GM06990 (cell line): ENCODE measurements at regions not wholly inside any gene's neighbourhood (a gene's known extent, or its start where the extent isn't known, plus 50 kb on each side); places are given as distances from the start of the nearest gene placed in this dataset.

Experiments used
- DNase-seq: peaks from one replicate; pipeline ENCODE4 v3.0.0-alpha.2; 2011; ENCODE audit not compliant: insufficient read length; ENCODE audit errors: extremely low read depth
- H3K27me3 ChIP-seq: replicated peaks from 2 replicates; pipeline ENCODE4 v1.6.0; 2011; ENCODE audit warnings: low read length; ENCODE audit not compliant: control insufficient read depth, insufficient read depth
- H3K36me3 ChIP-seq: 2 replicates; pipeline ENCODE4 v1.5.1; 2011; ENCODE audit warnings: low read length; ENCODE audit not compliant: control insufficient read depth, insufficient read depth
- H3K4me3 ChIP-seq: replicated peaks from 2 replicates; pipeline ENCODE4 v1.5.1; 2011; ENCODE audit warnings: low read depth, mild to moderate bottlenecking, control low read depth, low read length
- TF ChIP-seq, protein P1 (sequence below): IDR thresholded peaks from 2 replicates; pipeline ENCODE4 v1.5.1; 2011; ENCODE audit warnings: low read length, control low read depth, mild to moderate bottlenecking, inconsistent platforms; ENCODE audit not compliant: insufficient read depth, poor library complexity, severe bottlenecking

DNA sequence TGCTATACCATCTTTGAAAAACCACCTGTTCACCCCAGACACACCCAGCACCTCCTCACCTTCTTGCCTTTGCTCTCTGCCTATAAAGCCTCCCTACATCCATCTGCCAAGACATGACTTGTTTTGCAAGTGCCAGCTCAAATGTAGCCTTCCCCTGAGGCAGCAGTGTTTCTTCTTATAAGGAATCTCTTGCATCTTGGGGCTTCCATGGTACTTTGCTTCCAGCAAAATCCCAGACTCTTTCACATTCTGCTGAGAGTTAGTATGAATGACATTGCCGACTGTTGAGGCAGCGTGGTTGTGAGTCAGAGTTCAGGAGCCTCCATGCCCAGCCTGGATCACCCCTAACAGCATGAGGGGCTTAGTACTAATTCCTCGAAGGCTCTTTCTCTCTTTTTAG, 217.4 kb upstream of the RUNX1 start:
- Histone ChIP-seq H3K36me3 (no peaks in the 10 kb centered on the region), H3K27me3 (no peaks in the 10 kb centered on the region; the same call in 1 of the 2 replicates), H3K4me3 (no peak overlapping the region)
- TF ChIP-seq, protein P1, sequence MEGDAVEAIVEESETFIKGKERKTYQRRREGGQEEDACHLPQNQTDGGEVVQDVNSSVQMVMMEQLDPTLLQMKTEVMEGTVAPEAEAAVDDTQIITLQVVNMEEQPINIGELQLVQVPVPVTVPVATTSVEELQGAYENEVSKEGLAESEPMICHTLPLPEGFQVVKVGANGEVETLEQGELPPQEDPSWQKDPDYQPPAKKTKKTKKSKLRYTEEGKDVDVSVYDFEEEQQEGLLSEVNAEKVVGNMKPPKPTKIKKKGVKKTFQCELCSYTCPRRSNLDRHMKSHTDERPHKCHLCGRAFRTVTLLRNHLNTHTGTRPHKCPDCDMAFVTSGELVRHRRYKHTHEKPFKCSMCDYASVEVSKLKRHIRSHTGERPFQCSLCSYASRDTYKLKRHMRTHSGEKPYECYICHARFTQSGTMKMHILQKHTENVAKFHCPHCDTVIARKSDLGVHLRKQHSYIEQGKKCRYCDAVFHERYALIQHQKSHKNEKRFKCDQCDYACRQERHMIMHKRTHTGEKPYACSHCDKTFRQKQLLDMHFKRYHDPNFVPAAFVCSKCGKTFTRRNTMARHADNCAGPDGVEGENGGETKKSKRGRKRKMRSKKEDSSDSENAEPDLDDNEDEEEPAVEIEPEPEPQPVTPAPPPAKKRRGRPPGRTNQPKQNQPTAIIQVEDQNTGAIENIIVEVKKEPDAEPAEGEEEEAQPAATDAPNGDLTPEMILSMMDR: no peak
- DNase-seq: no peak

DNA sequence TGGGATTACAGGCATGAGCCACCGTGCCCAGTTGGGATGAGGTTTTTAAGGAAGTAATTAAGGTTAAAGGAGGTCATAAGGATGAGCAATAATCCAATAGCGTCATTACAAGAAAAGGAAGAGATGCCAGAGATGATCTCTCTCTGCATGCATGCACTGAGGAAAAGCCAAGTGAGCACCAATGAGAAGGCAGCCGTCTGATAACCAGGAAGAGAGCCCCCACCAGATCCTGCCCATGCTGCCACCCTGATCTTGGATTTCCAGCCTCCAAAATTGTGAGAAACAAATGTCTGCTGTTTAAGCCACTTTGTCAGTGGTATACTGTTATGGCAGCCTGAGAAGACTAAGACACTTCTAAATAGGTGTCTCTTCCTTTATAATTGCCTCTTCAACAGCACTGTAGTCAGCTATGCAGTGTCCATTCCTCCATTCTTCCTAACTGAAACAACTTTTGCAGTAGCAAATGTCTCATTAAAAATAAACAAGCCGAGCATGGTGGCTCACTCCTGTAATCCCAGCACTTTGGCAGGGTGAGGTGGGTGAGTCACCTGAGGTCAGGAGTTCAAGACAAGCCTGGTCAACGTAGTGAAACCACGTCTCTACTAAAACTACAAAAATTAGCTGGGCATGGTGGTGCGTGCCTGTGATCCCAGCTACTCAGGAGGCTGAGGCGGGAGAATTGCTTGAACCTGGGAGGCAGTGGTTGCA, 216.2 kb upstream of the RUNX1 start:
- H3K4me3 ChIP-seq: no peak overlapping the region
- TF ChIP-seq, protein P1: no peak
- DNase-seq: no peak

DNA sequence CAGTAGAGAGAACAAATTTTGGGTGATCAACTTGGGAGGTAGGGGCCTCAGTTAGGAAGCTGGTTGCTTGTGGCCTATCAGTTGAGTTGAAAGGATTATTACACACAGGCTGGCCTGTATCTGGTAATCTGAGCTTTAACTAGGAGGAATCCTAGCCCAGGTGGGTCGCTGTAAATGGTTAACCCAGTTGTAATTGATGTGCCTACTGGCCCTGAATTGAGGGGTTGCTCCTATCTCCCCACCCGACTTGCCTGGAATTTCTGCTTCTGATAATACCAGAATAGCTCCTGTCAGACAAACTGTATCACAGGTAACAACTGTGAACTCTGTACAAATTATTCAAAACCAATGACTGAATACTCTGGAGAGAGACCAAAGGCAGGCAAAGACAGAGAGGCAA, 210.4 kb upstream of the RUNX1 start:
- no peak overlapping the region for H3K4me3 ChIP-seq
- no peaks in the 10 kb centered on the region for H3K36me3 ChIP-seq
- TF ChIP-seq, protein P1: no peak
- DNase-seq: no peak
- peaks cover 1% of the 10 kb centered on the region; the same call in 1 of the 2 replicates for H3K27me3 ChIP-seq

More for the DNA sequence above, 216.2 kb upstream of the RUNX1 start:
- H3K36me3 ChIP-seq: no peaks in the 10 kb centered on the region
- no peaks in the 10 kb centered on the region; the same call in 1 of the 2 replicates for H3K27me3 ChIP-seq

DNA sequence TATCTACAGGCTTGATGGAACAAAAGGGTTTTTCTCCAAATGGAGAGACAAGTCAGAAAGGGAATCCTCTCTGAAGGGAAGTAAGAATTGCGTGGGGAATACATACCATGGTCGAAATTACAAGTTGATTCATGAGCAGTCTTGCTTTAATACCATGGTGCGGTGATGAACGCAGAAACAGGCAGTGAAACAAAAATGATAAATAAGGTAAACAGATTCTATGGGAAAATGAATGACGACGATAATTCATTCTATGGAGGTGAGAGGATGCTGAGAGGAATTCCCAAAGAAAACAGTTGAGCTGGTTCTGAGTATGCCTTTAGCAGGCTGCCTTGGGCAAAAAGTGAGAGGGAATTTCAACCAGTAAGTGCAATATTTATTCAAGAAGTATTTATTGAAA, 209.4 kb upstream of the RUNX1 start:
- no peak for DNase-seq
- H3K4me3 ChIP-seq: no peak overlapping the region
- no peaks in the 10 kb centered on the region for H3K36me3 ChIP-seq
- TF ChIP-seq, protein P1: no peak
- peaks cover 1% of the 10 kb centered on the region; the same call in 1 of the 2 replicates for H3K27me3 ChIP-seq

DNA sequence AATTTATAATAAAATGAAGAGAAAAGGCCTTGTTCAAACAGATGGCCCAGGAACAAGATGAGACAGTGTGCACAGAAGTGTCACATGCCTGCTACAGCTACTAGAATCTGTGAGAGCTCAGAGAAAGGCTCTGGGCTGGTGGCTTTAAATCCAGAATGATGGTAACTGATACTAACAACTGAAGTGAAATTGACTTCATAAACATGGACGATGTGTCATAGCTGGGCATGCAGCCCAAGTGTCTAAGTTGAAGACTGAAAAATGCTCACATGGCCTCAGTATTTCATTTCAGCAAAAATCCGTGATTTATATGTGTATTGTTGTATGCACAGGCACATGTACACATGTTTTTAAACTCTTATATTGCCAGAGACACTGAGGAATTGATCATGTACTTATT, 208.3 kb upstream of the RUNX1 start:
- H3K36me3 ChIP-seq: no peaks in the 10 kb centered on the region
- TF ChIP-seq, protein P1: no peak
- peaks cover 1% of the 10 kb centered on the region; the same call in 1 of the 2 replicates for H3K27me3 ChIP-seq
- DNase-seq: no peak
- H3K4me3 ChIP-seq: no peak overlapping the region

DNA sequence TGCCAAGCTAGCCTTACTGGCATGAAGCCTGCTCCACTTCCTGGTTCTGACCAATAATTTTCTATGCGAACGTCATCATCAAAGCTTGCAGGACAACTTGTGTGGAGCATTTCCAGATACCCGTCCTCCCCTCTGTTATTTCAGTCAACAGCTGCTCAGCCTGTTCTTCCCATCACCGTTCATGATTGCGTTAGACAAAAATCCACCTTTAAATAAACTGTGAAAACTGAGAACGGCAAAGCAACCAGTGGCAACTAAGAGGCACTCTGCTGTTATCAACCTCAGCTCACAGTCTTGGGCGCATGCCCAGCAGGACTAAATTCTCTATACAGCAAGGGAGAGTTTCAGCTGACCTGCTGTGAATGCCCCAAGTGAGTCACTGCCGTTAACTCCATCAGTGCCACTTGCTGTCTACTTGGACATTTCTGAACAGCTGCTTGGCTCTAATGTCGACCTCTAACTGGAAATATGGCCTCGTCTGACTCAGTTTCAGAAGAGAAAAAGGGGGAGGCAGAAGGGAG, 207.4 kb upstream of the RUNX1 start:
- peaks cover 1% of the 10 kb centered on the region; the same call in 1 of the 2 replicates for H3K27me3 ChIP-seq
- no peaks in the 10 kb centered on the region for H3K36me3 ChIP-seq
- H3K4me3 ChIP-seq: no peak overlapping the region
- TF ChIP-seq, protein P1: no peak
- DNase-seq: no peak
